ENCODE measurements at regions not wholly inside any gene's neighbourhood (a gene's known extent, or its start where the extent isn't known, plus 50 kb on each side); places are given as distances from the start of the nearest gene placed in this dataset.

DNA sequence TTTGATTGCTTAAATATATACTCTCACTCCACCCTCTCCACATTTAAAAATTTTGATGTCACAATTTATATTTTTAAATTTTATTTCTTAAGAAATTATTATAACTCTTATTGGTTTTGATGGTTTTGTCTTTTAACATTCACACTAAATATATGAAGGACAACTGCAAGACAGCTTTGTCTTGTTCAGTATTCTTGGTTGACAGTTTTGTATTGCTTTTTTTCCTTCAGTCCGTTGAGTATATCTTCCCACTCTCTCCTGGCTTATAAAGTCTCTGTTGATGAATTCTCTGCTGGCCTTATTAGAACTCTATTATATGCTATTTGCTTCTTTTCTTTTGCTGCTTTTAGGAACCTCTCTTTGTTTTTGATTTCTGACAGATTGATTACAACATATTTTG, 392.2 kb downstream of the C6orf118 start:
- DNase-seq (ENCODE audit: low read depth): no peak

DNA sequence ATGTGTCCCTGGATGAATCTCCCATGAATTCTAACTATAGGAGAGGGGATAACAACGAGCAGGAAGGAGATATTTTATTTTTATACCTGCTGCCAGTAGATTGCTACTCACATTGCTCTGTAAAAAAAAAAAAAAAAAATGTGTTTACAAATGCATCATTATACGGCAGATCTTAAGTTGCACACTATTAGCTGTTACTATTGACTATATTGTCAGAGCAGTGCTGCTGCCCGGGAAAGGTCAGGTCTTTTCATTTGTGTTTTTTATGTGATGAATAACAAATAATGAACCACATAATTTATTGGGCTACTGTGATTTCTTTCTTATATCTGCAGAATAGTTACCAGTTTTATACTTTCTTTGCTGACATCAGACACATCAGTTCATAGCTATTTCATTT, 393.3 kb downstream of the C6orf118 start:
- DNase-seq (ENCODE audit: low read depth): no peak

DNA sequence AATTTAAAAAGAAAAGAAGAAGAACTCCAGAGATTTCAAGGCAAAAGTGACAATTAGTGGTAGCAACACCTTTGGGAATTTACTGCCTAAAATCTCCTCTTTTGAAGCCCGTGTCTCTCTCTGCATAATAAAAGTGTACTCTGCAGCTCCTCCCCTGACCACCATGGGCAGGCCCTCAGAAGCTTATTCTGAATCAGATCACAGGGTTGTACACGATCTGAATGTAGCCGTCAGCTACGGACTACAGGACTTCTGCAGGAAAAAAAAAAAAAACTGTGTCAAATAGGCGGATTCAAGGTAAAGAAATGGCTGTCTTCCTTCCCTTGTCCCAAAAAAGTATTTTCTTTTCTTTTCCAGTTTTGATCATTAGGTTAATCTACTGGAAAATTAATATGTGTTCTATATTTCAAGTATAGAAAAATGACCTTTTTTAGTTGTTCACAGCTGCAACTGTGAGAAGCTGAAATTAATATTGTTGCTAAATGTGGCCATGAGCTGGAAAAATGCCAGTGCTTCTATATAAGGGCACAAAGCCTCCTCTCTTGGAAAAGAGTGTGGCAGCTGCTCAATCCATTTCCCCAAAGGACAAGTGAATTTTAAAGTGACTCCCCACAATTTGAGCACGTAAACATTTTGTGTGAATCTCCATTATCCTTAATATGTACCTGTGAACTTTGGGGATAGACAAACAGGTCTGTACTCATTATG, 397.4 kb downstream of the C6orf118 start:
- DNase-seq (ENCODE audit: low read depth): peak; percentile 6

DNA sequence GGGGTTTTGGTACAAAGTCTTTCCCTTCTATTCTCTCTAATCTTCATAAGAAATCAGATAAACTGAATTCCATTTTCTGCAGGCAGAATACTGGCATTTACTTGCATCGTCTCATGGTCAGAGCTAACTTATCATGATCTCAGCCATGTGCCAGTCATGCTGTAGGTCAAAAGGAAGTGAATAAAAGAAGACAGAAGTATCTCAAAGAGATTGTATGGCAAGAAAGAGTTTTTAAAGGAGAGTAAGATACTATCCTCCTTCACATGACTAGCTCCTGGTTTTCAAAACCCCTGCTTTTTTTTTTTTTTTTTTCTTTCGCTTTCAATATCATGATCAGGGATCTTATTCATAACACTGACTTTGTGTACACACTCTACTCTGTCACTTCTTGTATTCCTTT, 398.3 kb downstream of the C6orf118 start:
- DNase-seq (ENCODE audit: low read depth): no peak

DNA sequence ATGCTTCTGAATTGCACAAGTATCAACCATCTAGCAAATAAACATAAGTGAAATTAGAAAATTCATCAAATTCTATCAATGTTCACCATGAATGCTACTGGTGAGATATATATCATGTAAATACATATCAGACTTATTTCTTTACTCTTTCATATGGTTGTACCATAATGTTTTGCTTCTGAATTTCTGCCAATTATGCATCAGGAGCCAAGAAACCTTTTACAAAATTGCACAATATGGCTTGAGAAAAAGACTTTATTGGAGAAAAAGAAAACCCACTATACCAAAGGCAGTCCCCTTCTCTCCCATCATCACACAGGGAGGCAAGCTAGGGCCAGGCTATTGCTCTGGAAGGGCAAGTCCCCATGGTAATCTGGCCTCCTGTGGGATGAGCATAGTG, 402.6 kb downstream of the C6orf118 start:
- no peak for DNase-seq (ENCODE audit: low read depth)

DNA sequence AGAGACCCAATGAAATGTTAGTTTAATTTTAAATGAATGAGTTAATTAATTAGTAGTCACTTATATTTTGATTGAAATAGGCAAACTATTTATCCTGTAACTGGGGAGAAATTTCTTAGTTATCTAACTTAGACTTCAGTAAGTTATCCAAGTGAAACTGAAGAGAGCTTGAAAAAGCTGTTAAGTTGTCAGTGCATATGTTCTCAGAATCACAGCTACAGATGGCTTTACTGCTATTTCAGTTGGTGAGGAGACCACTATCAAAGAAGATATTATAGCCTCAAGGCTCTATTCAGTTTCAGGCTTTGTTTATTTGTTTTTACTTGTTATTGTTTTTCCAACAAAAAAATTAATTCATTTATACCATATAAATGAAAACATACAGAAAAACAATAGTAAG, 404.1 kb downstream of the C6orf118 start:
- DNase-seq (ENCODE audit: low read depth): no peak

DNA sequence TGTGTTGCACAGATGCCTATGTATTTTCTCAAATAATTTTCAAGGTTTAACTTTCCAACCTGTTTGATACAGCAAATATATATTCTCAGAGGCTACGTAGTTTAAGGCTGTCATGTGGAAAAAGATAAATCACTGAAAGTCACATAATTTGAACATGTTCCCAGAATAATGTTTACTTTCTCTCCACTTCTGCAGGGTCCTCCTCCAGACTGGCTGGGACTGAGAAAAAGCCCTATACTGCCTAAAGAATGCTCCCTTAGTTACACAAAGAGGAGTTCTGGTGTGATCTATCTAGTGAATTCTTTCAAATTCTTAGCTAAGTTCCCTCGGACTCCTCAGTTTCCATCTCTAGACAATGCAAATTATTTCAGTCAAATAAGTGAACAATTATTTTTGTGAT, 411.0 kb downstream of the C6orf118 start:
- no peak for DNase-seq (ENCODE audit: low read depth)

DNA sequence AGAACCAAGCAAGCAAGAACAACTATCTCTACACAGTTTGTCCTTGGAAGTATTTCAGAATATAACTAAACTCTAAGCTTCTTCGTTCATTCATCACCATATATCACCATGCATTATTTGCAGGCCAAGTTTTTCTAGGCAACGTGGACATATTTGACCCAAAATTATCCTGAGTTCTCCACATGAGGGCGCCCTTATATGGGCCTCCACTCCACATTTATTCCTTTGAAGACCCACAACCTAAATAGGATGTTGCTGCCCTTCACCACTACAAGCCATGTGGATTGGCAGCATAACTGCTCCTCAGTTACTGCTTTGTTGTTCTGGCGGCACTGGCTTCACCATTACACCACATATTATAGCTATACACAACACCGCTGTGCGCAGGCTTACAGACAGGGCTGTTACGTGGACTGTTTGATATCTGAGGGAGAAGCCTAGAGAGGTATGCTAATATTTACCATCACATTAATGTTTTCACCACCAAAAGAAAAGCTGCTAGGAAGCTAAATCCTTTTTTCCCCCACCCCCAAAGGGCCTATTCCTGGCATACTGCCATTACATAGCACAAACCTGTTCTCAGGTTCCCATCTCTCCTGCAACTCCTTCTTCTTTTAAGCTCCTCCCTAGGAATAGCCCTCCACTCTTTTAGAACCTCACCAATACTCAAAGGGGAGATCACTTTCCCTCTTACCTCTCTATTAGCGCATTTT, 411.7 kb downstream of the C6orf118 start:
- no peak for DNase-seq (ENCODE audit: low read depth)

DNA sequence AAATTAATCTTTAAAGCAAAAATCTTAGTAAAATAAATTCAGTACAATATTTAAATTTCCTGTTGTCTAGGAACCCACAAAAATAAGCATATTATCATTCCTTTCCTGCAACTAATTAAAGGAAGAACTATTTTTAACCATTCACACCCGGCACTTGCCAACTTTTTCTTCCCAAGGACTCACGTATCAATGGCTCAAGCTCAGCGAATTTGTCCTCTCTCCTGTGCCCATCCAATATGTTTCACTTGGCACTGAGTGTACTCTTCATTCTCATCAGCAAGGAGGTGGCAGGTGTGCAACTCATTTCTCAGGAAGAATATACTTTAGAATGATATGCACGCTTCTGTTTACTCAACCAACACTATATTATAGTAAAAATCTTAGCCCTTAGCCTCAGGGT, 419.4 kb downstream of the C6orf118 start:
- DNase-seq (ENCODE audit: low read depth): no peak

DNA sequence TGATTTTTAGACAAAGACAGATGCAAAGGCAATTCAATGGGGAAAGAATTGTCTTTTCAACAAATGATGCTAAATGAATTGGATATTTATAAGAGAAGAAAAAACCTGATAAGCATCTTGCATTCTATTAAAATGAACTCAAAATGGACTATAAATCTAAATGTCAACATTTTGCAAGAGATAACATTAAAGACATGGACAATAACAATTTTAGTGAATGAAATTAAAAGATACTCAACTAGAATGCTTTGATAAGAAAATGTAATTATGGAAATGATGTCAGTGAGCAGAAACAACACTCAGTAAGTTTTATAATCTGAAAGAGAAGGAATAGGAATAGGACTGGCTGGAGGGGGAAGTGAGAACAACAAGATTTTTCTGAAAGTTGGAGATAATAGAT, 421.7 kb downstream of the C6orf118 start:
- DNase-seq (ENCODE audit: low read depth): no peak

DNA sequence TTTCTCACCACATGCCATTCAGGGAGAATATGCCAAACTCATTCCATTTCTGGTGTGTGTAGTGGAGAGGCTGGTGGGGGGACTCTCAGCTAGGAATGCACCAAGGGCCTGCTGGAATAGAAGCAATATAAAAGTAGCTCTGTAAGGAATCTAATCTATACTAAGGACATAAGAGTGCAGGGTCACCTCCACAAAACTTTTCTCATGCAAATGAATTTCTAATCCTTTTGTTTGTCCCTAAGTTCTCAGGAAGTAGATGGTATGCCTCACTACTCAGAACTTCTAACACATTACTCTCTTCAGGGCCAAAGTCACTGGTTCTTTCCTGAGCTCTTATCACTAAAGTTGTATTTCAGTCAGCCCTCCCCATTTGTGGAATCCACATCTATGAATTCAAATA, 427.2 kb downstream of the C6orf118 start:
- DNase-seq (ENCODE audit: low read depth): no peak

DNA sequence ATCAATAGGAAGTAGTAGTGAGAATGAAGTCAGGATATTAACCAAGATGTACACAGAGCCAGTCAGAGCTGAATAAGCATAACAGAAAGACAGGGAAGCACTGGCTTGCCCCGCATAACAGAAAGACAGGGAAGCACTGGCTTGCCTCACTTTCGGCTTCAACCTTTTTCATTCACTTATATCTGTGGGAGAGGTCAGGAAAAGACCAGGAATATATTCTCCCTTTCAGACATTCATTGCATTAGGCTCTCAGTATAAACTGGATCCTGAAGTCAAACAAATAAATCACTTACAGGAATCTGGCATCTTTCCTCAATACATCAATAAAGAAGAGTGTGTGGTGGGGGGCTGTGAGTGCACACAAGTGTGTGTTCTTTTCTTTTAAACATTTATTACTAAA, 437.6 kb downstream of the C6orf118 start:
- DNase-seq (ENCODE audit: low read depth): no peak

DNA sequence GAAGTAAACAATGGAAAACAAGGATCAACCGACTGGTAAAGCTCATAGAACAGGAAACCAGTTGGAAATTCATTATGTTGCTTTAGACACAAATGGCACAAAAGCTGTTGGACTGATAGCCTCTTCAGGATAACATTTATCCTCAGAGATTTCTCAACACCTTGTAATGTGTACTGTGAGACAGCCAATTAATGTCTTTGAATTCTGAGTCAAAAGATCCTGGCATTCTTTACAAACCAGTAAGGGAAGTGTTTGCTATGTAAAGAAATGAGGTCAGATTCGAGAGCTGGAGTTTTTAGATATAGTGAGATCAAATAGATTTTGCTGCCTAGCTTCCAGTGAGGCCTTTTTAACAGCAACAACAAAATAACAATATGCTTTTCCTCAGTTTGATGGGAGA, 439.2 kb downstream of the C6orf118 start:
- no peak for DNase-seq (ENCODE audit: low read depth)

DNA sequence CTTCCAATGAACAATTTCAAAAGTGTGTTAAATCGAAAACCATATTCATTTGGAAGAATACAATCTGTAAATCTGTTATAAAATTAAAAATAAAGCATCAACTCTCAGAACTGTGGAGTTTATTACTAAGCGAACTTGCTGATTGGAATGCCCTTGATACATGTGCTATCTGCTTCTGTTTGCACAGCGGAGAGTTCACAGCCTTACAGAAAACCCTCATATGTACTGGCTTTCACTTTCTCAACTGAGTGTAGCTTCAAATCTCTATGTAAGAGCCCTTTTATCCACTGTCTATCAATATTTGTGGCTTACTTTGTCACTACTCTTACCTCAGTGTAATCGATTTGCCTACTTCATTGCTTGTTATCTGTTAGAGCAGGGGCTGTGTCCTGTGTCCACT, 447.4 kb downstream of the C6orf118 start:
- DNase-seq (ENCODE audit: low read depth): no peak

DNA sequence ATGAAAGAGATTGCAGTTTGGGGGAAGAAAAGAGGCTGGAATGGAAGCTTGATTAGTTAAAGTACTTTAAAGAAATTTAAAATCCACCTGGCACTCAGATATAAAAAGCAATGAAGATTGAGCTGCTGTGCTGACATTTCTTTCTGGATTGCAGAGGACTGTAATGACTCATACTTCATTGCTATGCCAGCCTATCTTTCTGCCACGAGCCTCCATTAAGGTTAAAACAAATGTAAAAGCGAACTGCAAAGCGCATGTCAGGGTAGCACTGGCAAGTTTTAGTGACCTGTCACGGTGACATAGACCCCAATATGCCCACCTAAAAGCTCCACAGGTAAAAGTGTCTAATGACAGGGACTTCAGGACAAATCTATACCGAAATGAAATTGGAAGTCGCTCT, 449.6 kb downstream of the C6orf118 start:
- no peak for DNase-seq (ENCODE audit: low read depth)

DNA sequence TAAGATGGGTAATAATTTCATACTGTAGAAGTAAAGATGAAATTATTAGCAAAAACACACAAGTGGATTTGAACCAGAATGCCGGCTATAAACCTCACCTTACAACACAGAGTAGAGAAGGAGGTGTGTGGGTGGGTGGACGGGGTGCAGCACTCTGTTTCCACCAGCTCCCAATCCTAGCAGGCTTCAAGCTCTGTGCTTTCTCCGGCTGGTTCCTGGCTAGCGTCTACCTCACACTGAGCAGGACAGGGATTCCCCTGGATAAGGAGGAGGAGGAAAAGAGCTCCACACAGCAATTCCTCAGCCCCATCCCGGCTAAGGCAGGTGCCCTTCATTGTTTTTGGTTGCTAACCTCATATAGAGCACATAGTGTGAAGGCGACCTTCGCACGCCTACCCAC, 453.3 kb downstream of the C6orf118 start:
- no peak for DNase-seq (ENCODE audit: low read depth)

DNA sequence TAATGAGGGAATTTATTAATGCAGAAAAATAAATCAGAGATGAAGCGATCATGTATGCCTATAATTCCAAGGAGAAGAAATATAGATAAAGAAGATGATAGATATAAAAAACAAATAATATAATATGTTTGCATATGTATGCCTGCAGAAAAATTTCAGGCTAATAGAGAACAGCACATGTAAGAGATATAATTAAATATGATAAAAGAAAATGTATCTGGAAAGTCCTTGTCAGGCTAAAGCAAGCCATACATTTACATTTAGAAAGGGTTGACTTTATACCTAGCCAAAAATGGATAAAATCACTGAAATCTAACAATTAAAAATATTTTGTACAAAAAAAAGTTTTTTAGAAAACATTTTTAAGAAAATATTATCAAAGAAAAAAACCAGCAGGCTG, 454.1 kb downstream of the C6orf118 start:
- DNase-seq (ENCODE audit: low read depth): no peak

DNA sequence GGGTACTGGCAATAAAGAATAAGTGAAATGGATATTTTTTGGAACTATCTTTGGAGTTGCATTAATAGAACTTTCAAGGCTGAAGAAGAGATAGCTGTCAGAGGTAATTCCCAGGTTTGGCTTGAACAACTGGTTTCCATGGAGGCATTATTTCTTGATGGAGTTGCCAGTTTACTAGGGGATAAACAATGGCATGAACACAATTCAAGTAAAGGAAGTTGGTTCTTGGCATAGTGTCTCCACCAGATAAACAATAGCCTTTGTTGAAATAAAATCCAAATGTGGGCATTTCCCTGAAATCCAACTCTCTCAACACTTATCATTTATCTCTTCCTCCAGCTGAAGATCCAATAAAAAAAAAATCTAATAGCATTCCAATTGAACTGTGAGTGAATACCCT, 454.9 kb downstream of the C6orf118 start:
- no peak for DNase-seq (ENCODE audit: low read depth)

DNA sequence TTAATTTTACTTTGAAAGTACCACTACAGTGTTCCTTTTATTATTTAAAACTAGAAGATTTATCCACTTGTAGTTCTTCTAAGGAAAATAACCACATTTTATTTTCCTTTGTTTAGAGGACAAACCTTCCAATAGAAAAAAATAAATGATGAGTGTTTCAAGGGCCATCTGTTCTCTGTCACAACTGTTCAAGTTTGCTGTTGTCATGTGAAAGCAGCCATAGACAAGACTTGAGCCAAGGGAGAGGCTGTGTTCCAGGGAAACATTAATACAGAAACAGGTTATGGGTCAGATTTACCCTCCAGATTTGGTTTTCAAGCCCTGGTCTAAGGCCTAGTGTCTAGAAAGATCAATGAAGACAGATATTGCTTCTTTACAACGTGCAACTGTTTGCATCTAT, 463.6 kb downstream of the C6orf118 start:
- no peak for DNase-seq (ENCODE audit: low read depth)

DNA sequence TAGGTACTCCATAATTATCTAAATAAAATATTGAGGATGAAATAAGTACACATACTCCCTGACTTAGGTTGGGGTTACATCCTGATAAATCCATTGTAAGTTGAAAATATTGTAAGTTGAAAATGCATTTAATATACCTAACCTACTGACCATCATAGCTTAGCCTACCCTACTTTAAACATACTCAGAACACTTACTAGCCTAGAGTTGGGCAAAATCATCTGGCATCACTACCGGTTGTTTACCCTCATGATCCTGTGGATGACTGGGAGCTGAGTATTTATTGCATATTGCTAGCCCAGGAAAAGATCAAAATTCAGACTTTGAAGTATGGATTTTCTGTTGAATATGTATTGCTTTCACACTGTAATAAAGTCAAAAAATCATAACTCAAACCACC, 467.3 kb downstream of the C6orf118 start:
- DNase-seq (ENCODE audit: low read depth): no peak

DNA sequence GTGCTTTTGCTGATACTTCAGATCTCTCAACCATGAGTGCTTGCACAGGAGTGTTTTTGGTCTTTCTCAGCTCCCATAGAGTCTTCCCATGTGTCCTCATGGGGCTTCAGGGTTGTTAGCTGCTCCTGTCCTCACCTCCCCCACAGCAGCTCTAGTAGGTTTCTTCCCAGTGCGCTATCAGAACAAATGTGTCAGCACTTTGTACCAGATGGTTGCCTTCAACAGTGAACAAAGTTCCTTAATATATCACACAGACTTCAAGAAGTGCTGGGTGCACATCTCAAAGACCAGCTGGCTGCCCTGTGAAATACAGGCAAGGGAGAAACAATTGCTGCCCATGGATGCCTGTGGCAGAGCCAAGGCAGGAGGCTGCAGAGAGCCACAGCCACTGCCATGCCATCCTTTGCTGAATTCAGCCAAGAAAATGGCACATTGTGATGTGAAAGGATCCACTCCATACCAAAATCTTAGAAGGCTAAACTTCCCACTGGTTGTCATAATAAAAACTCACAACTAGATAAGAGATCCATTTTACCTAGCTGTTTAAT, 471.3 kb downstream of the C6orf118 start:
- DNase-seq (ENCODE audit: low read depth): no peak

DNA sequence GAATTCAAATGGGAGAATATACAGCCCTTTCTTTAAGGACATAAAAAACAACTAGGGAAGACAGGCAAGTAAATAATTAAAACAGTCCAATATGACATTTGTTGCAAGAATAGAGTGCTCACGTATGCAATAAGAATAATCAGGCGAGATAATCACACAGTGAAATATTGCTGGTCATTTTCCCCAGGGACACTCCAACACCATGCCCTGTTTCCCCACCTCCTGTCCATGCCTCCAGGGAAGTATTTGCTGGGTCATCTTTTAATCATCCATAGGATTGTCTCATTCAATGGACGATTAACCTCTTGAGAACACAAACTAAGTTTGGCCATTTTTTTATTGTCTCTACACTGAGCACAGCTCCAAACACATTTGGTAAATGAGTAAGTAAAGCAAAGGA, 472.9 kb downstream of the C6orf118 start:
- no peak for DNase-seq (ENCODE audit: low read depth)

DNA sequence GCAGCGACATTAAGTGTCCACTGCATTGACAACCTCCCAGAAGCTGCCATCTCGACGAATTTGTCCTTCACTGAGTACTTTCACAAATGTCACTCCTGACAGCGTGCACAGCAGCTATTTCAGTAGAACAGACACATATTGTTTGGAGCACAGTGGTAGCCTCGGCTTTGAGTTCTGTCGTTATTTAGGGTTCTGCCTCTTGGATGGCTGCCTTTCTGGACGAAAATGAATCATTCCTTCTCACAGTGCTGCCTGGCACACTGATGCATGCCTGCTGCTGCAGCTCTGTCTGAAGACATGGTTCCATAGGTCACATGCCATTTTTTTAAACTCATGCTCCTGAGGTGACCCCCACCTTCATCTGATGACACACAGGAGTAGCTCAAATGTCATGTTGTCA, 477.0 kb downstream of the C6orf118 start:
- peak; percentile 6 for DNase-seq (ENCODE audit: low read depth)

DNA sequence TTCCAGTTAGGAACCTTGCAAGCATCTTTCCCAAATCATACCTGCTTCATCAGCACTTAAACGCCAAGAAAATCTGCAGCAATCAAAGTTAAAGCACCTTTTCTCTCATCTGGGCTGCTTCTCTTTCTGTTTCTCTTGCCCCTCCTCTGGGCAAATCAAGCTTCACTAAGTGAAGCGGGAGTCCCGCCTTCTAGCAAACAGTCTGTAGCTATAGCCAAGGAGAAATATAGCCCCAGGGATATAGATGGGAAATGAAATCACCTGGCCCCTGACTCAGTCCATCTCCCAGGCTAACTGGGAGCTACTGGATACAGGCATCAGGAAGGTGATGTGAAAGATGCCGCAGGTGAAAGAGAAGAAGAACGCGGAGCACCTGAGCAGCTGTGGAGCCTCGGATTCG, 481.9 kb downstream of the C6orf118 start:
- DNase-seq (ENCODE audit: low read depth): no peak
